ENCODE measurements at regions not wholly inside any gene's neighbourhood (a gene's known extent, or its start where the extent isn't known, plus 50 kb on each side); places are given as distances from the start of the nearest gene placed in this dataset.

- intact Hi-C loops (cut with micrococcal nuclease; ENCODE audit: unreplicated experiment) (no loop called here), in situ Hi-C loops (cut with HindIII; ENCODE audit: low pct_unique_long_range_greater_than_20kb, low sequenced_read_pairs) (no loop called here)
- no peaks in the 10 kb centered on the region for H3K4me1 ChIP-seq (ENCODE audit: control insufficient read depth, insufficient read depth, low read length)
- no peaks in the 10 kb centered on the region for H3K36me3 ChIP-seq (ENCODE audit: control insufficient read depth, insufficient read depth, low read length)
- ATAC-seq = no peak
- ChIA-PET CTCF (no interaction called here), POLR2A (no interaction called here)
- BruUV-seq (replicated peaks) = no TSS peak
- H3K27me3 ChIP-seq (ENCODE audit: control insufficient read depth, insufficient read depth, low read length) = no peaks in the 10 kb centered on the region
- no peak overlapping the region for H3K4me3 ChIP-seq (ENCODE audit: low read depth in 2 of 2, low read length in 2 of 2)
- TF ChIP-seq TCF7L2 (IDR thresholded peaks at IDR 0.05; ENCODE audit: low read depth, low read length) = no peak
- no peak for TF ChIP-seq SIN3A (IDR thresholded peaks at IDR 0.05; ENCODE audit: borderline replicate concordance, insufficient read depth, low read depth, low read length)
- no peak for TF ChIP-seq POLR2AphosphoS5 (IDR thresholded peaks at IDR 0.05; ENCODE audit: low read depth, low read length)
- TF ChIP-seq CTCF (IDR thresholded peaks at IDR 0.05) = no peak
- no peak for TF ChIP-seq REST (IDR thresholded peaks at IDR 0.05; ENCODE audit: insufficient read depth in 1 of 2, low read depth in 2 of 2, low read length in 1 of 2)
- no peak overlapping the region for H3K27ac ChIP-seq (ENCODE audit: low read length)
- DNase-seq (ENCODE audit: low read depth, low spot score) = no peak
- H3K9me3 ChIP-seq (ENCODE audit: control insufficient read depth, insufficient read depth, low read depth, low read length) = no peaks in the 10 kb centered on the region
Measured at GRCh38 chr13:30094015-30094414, 213.3 kb downstream of the KATNAL1 start.

GRCh38 chr13:30093236-30093635 lies 214.1 kb downstream of the KATNAL1 start:
- Histone ChIP-seq H3K9me3 (ENCODE audit: control insufficient read depth, insufficient read depth, low read depth, low read length) (no peaks in the 10 kb centered on the region), H3K27me3 (ENCODE audit: control insufficient read depth, insufficient read depth, low read length) (no peaks in the 10 kb centered on the region), H3K4me3 (ENCODE audit: low read depth in 2 of 2, low read length in 2 of 2) (no peak overlapping the region), H3K36me3 (ENCODE audit: control insufficient read depth, insufficient read depth, low read length) (no peaks in the 10 kb centered on the region), H3K27ac (ENCODE audit: low read length) (no peak overlapping the region), H3K4me1 (ENCODE audit: control insufficient read depth, insufficient read depth, low read length) (no peaks in the 10 kb centered on the region)
- in situ Hi-C loops (cut with HindIII; ENCODE audit: low pct_unique_long_range_greater_than_20kb, low sequenced_read_pairs) = no loop called here
- no TSS peak for BruUV-seq (replicated peaks)
- intact Hi-C loops (cut with micrococcal nuclease; ENCODE audit: unreplicated experiment) = no loop called here
- ATAC-seq (no peak), DNase-seq (ENCODE audit: low read depth, low spot score) (no peak)
- TF ChIP-seq REST (IDR thresholded peaks at IDR 0.05; ENCODE audit: insufficient read depth in 1 of 2, low read depth in 2 of 2, low read length in 1 of 2) = no peak
- TF ChIP-seq POLR2AphosphoS5 (IDR thresholded peaks at IDR 0.05; ENCODE audit: low read depth, low read length) = no peak
- TF ChIP-seq TCF7L2 (IDR thresholded peaks at IDR 0.05; ENCODE audit: low read depth, low read length) = no peak
- TF ChIP-seq SIN3A (IDR thresholded peaks at IDR 0.05; ENCODE audit: borderline replicate concordance, insufficient read depth, low read depth, low read length) = no peak
- no peak for TF ChIP-seq CTCF (IDR thresholded peaks at IDR 0.05)
- POLR2A ChIA-PET = no interaction called here
- CTCF ChIA-PET = no interaction called here
